Thyroid gland (tissue), 4 donors: ENCODE measurements at regions not wholly inside any gene's neighbourhood (a gene's known extent, or its start where the extent isn't known, plus 50 kb on each side); places are given as distances from the start of the nearest gene placed in this dataset.
"Not testable (repeated sequence)": the region's sequence is repeated elsewhere in the genome, so short reads cannot be mapped to it uniquely, and the experiment has no call there.

ENCODE experiments used
- DNase-seq, 2 donors: peaks; one replicate each; pipeline ENCODE4 v3.0.0-alpha.2; 2019
- H3K27ac ChIP-seq, 3 donors: fragments of 200-600 bp; sonication (generic); 1 replicate in 2 of 3; 2 replicates in 1 of 3; pipeline ENCODE4 v1.5.1; 2016 to 2019; ENCODE audit warnings: mild to moderate bottlenecking in 1 of 3, moderate library complexity in 1 of 3
- H3K27me3 ChIP-seq: fragments of 200-600 bp; sonication (generic); one replicate; pipeline ENCODE4 v1.5.1; 2019
- H3K36me3 ChIP-seq, 2 donors: fragments of 200-600 bp; sonication (generic); one replicate each; pipeline ENCODE4 v1.5.1; 2016 to 2019
- H3K4me1 ChIP-seq, 2 donors: fragments of 200-600 bp; sonication (generic); one replicate each; pipeline ENCODE4 v1.5.1; 2017 to 2019
- H3K4me3 ChIP-seq, 3 donors: fragments of 200-600 bp; sonication (generic); replicated peaks in 1 of 3; 1 replicate in 2 of 3; 2 replicates in 1 of 3; pipeline ENCODE4 v1.5.1; 2016; ENCODE audit warnings: mild to moderate bottlenecking in 1 of 3
- H3K9me3 ChIP-seq: fragments of 200-600 bp; sonication (generic); one replicate; pipeline ENCODE4 v1.5.1; 2017
- POLR2A ChIP-seq, 2 donors: fragments of 450-650 bp; IDR thresholded peaks; one replicate each; pipeline ENCODE4 v1.6.1; 2017; ENCODE audit warnings: antibody characterized with exemption in 2 of 2, mild to moderate bottlenecking in 2 of 2, moderate library complexity in 1 of 2
- WGBS, 2 donors: methylation state at CpG; one replicate each; pipeline ENCODE4 v1.1.5; 2017; 5-methylcytosine and 5-hydroxymethylcytosine counted together
- intact Hi-C: fragments of 100-400 bp; cut with DNase I; formaldehyde crosslinking; loops from one replicate; pipeline ENCODE4 v1.15.1; 2023
- TF ChIP-seq, protein P1 (sequence below), 6 experiments: fragments of 200-600 bp in 3 of 6; fragments of 450-650 bp in 3 of 6; sonication (generic) in 3 of 6; IDR thresholded peaks; one replicate each; pipeline ENCODE4 v1.5.1; 2016 to 2019; ENCODE audit warnings: antibody characterized with exemption in 6 of 6, mild to moderate bottlenecking in 2 of 6, inconsistent platforms in 1 of 6, moderate library complexity in 1 of 6

DNA sequence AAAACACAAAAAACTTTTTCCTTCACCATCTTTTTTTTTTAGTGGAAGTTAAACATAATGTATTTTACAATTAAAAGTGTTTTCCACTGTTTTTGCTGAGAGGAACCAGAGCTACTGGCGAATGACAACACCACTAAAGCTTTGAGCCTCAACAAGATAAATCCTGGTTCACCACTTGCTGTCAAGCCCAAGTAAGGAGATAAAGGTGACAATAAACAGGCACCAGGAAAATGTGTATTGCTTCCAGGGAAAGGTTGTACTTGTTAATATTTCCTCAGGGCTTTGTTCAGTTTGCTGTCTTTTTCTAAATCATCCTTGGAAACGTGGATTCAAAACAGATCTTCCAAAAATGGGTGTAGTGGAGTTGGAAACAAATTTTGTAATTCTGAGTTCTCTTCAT lies 109.9 kb upstream of the ANKRD30A start:
- no peaks in the 10 kb centered on the region for H3K27me3 ChIP-seq
- no peaks in the 10 kb centered on the region for H3K36me3 ChIP-seq
- DNase-seq, result no peak
- TF ChIP-seq, protein P1, sequence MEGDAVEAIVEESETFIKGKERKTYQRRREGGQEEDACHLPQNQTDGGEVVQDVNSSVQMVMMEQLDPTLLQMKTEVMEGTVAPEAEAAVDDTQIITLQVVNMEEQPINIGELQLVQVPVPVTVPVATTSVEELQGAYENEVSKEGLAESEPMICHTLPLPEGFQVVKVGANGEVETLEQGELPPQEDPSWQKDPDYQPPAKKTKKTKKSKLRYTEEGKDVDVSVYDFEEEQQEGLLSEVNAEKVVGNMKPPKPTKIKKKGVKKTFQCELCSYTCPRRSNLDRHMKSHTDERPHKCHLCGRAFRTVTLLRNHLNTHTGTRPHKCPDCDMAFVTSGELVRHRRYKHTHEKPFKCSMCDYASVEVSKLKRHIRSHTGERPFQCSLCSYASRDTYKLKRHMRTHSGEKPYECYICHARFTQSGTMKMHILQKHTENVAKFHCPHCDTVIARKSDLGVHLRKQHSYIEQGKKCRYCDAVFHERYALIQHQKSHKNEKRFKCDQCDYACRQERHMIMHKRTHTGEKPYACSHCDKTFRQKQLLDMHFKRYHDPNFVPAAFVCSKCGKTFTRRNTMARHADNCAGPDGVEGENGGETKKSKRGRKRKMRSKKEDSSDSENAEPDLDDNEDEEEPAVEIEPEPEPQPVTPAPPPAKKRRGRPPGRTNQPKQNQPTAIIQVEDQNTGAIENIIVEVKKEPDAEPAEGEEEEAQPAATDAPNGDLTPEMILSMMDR (IDR thresholded peaks at IDR 0.05), result no peak
- no peak for TF ChIP-seq POLR2A (IDR thresholded peaks at IDR 0.05)
- no peak overlapping the region for H3K4me3 ChIP-seq
- H3K27ac ChIP-seq, result no peak overlapping the region
- H3K9me3 ChIP-seq, result no peaks in the 10 kb centered on the region
- WGBS, 2 donors, result 36 to 37% methylated on average over 2 of the region's 2 CpGs
- intact Hi-C loops, result no loop called here
- no peaks in the 10 kb centered on the region for H3K4me1 ChIP-seq

DNA sequence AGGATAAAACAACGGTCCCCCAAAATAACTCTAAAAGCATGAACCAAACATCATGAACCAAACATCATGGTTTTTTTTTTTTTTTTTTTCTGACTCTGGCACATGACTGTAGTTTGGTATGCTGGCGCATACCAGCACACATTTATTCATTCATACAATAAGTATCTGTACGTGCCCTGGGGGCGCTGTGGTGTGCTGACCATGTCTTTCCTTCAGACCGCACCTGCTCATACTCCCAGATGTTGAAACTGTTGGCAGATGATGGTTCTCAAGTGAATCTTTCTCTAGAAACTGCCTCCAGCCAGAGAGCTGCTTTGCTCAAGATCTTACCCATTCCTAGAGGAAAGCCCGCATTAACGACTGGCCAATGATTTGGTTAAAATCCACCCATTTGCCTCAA lies 114.7 kb upstream of the ANKRD30A start:
- Histone ChIP-seq H3K27ac (no peak overlapping the region), H3K9me3 (no peaks in the 10 kb centered on the region), H3K36me3 (no peaks in the 10 kb centered on the region), H3K4me3 (no peak overlapping the region), H3K4me1 (no peaks in the 10 kb centered on the region), H3K27me3 (no peaks in the 10 kb centered on the region)
- DNase-seq, result no peak
- 76 to 84% methylated on average over 7 of the region's 7 CpGs for WGBS, 2 donors
- intact Hi-C loops, result no loop called here
- no peak for TF ChIP-seq POLR2A (IDR thresholded peaks at IDR 0.05)
- TF ChIP-seq, protein P1 (IDR thresholded peaks at IDR 0.05), result no peak

DNA sequence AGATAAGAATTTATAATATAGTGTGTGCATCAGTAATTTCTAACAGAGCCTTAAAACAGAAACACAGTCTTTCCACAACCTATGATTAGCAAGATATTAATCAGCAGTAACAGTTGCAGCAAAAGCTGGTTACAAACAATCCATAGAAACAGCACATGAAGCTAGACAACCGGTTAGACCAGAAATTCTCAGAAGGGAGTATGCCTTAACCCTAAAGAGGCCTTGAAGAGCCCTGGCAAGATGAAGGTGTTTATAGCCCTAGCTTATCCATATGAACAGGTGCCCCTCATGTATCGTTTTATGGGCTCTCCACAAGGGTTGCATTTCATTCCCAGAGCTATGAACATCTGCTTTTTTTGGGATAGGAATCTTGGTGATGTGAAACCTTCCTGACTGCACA lies 117.1 kb upstream of the ANKRD30A start:
- DNase-seq, intact Hi-C loops: not testable (repeated sequence)
- WGBS, 2 donors, result 49 to 75% methylated on average over 2 of the region's 2 CpGs

DNA sequence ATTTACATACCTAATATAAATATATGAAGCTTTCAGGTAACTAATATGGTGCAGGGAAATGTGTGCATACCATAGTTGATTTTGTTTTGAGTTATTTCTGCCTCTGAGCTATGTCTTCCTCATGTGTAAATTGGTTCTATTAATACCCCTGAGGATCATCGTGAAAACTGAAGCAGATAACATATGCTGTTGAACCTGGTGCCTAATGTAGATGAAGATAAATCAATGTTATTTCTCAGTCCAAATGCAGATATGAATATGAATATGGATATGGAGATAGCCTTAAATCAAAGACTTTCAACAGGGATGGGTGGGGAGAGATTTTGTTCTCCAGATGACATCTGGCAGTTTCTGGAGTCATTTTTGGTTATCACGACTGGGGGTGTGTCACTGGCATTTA lies 122.3 kb upstream of the ANKRD30A start:
- Histone ChIP-seq H3K9me3 (no peaks in the 10 kb centered on the region), H3K36me3 (no peaks in the 10 kb centered on the region), H3K4me1 (peaks cover 0 to 5% of the 10 kb centered on the region in 2 donors), H3K27me3 (no peaks in the 10 kb centered on the region), H3K27ac (no peak overlapping the region), H3K4me3 (no peak overlapping the region)
- intact Hi-C loops, result no loop called here
- DNase-seq, result no peak
- 75 to 77% methylated on average over 2 of the region's 2 CpGs for whole genome bisulfite sequencing, 2 donors
- TF ChIP-seq, protein P1 (IDR thresholded peaks at IDR 0.05), result no peak
- TF ChIP-seq POLR2A (IDR thresholded peaks at IDR 0.05), result no peak

More for the DNA sequence above, 117.1 kb upstream of the ANKRD30A start:
- not testable (repeated sequence) for H3K9me3 ChIP-seq, H3K4me3 ChIP-seq, H3K36me3 ChIP-seq, H3K4me1 ChIP-seq, H3K27me3 ChIP-seq, H3K27ac ChIP-seq

DNA sequence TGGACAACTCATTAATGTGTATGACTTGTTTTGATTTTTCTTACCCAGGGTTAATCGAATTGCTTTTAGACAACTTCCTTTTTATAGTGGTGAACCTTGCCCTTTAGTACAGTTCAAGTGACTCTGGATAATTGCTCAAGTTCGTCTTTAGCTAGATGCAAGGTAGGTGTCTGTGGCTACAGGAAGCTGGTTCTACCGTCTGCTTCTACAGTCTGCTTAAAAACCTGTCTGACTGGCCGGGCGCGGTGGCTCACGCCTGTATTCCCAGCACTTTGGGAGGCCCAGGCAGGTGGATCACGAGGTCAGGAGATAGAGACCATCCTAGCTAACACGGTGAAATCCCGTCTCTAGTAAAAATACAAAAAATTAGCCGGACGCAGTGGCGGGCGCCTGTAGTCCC lies 129.6 kb upstream of the ANKRD30A start:
- H3K4me1 ChIP-seq, intact Hi-C loops, H3K9me3 ChIP-seq, H3K36me3 ChIP-seq, DNase-seq, H3K27ac ChIP-seq, H3K4me3 ChIP-seq, H3K27me3 ChIP-seq: not testable (repeated sequence)
- WGBS, 2 donors, result 84 to 90% methylated on average over 14 of the region's 14 CpGs

DNA sequence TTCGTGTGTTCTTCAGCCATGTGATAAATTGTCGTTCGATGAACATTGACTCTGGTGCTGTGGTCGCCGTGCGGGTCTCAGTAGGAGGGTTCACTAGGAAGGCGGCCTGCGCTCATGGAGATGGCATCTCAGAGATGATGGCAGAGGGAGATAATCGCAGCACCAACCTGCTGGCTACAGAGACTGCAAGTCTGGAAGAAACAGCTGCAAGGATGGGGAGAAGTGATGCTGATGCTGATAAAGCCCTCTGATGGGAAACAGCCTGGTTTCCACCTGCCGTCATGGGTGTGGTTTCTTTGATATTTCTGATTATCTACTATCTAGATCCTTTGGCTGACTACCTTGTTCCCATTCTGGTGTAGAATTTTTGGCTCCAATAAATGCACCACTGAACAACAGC lies 130.5 kb upstream of the ANKRD30A start:
- 89 to 92% methylated on average over 10 of the region's 10 CpGs for WGBS, 2 donors
- no peaks in the 10 kb centered on the region for H3K36me3 ChIP-seq
- H3K9me3 ChIP-seq, result no peaks in the 10 kb centered on the region
- H3K27ac ChIP-seq, result no peak overlapping the region
- no peak overlapping the region for H3K4me3 ChIP-seq
- intact Hi-C loops, result no loop called here
- no peaks in the 10 kb centered on the region for H3K4me1 ChIP-seq
- TF ChIP-seq POLR2A (IDR thresholded peaks at IDR 0.05), result no peak
- TF ChIP-seq, protein P1 (IDR thresholded peaks at IDR 0.05), result no peak
- no peak for DNase-seq
- no peaks in the 10 kb centered on the region for H3K27me3 ChIP-seq
